ENCODE measurements at regions not wholly inside any gene's neighbourhood (a gene's known extent, or its start where the extent isn't known, plus 50 kb on each side); places are given as distances from the start of the nearest gene placed in this dataset.

- H3K4me1 ChIP-seq (ENCODE audit: control insufficient read depth, insufficient read depth, low read length), result no peaks in the 10 kb centered on the region
- no peaks in the 10 kb centered on the region for H3K27me3 ChIP-seq (ENCODE audit: control insufficient read depth, insufficient read depth, low read length)
- H3K36me3 ChIP-seq (ENCODE audit: control insufficient read depth, insufficient read depth, low read length), result no peaks in the 10 kb centered on the region
- no peak overlapping the region for H3K9ac ChIP-seq (ENCODE audit: low read depth, low read length)
- H3K27ac ChIP-seq (ENCODE audit: low read depth, low read length), result no peak overlapping the region
- no peak overlapping the region for H3K4me3 ChIP-seq (ENCODE audit: low read depth, low read length)
- no peaks in the 10 kb centered on the region for H3K9me3 ChIP-seq (ENCODE audit: control insufficient read depth, insufficient read depth, low read length)
Observed at GRCh38 chr2:19683556-19683955, 218.2 kb downstream of the TTC32 start.

- Histone ChIP-seq H3K4me1 (ENCODE audit: control insufficient read depth, insufficient read depth, low read length) (no peaks in the 10 kb centered on the region), H3K27ac (ENCODE audit: low read depth, low read length) (no peak overlapping the region), H3K9ac (ENCODE audit: low read depth, low read length) (no peak overlapping the region), H3K9me3 (ENCODE audit: control insufficient read depth, insufficient read depth, low read length) (no peaks in the 10 kb centered on the region), H3K4me3 (ENCODE audit: low read depth, low read length) (no peak overlapping the region), H3K27me3 (ENCODE audit: control insufficient read depth, insufficient read depth, low read length) (no peaks in the 10 kb centered on the region), H3K36me3 (ENCODE audit: control insufficient read depth, insufficient read depth, low read length) (no peaks in the 10 kb centered on the region)
Observed at GRCh38 chr2:19682493-19682892, 219.3 kb downstream of the TTC32 start.

GRCh38 chr2:19677825-19678518 is 223.8 kb downstream of the TTC32 start:
- Histone ChIP-seq H3K9ac (ENCODE audit: low read depth, low read length) (no peak overlapping the region), H3K27me3 (ENCODE audit: control insufficient read depth, insufficient read depth, low read length) (no peaks in the 10 kb centered on the region), H3K36me3 (ENCODE audit: control insufficient read depth, insufficient read depth, low read length) (no peaks in the 10 kb centered on the region), H3K4me1 (ENCODE audit: control insufficient read depth, insufficient read depth, low read length) (no peaks in the 10 kb centered on the region), H3K4me3 (ENCODE audit: low read depth, low read length) (no peak overlapping the region), H3K27ac (ENCODE audit: low read depth, low read length) (no peak overlapping the region), H3K9me3 (ENCODE audit: control insufficient read depth, insufficient read depth, low read length) (no peaks in the 10 kb centered on the region)

- Histone ChIP-seq H3K9ac (ENCODE audit: low read depth, low read length) (no peak overlapping the region), H3K9me3 (ENCODE audit: control insufficient read depth, insufficient read depth, low read length) (no peaks in the 10 kb centered on the region), H3K27ac (ENCODE audit: low read depth, low read length) (no peak overlapping the region), H3K4me3 (ENCODE audit: low read depth, low read length) (no peak overlapping the region), H3K27me3 (ENCODE audit: control insufficient read depth, insufficient read depth, low read length) (no peaks in the 10 kb centered on the region), H3K4me1 (ENCODE audit: control insufficient read depth, insufficient read depth, low read length) (no peaks in the 10 kb centered on the region), H3K36me3 (ENCODE audit: control insufficient read depth, insufficient read depth, low read length) (no peaks in the 10 kb centered on the region)
Observed at GRCh38 chr2:19677215-19677777, 224.5 kb downstream of the TTC32 start.

- Histone ChIP-seq H3K27ac (ENCODE audit: low read depth, low read length) (no peak overlapping the region), H3K4me1 (ENCODE audit: control insufficient read depth, insufficient read depth, low read length) (no peaks in the 10 kb centered on the region), H3K27me3 (ENCODE audit: control insufficient read depth, insufficient read depth, low read length) (no peaks in the 10 kb centered on the region), H3K9me3 (ENCODE audit: control insufficient read depth, insufficient read depth, low read length) (no peaks in the 10 kb centered on the region), H3K9ac (ENCODE audit: low read depth, low read length) (no peak overlapping the region), H3K36me3 (ENCODE audit: control insufficient read depth, insufficient read depth, low read length) (no peaks in the 10 kb centered on the region), H3K4me3 (ENCODE audit: low read depth, low read length) (no peak overlapping the region)
Observed at GRCh38 chr2:19676770-19677169, 225.0 kb downstream of the TTC32 start.

- Histone ChIP-seq H3K4me1 (ENCODE audit: control insufficient read depth, insufficient read depth, low read length) (no peaks in the 10 kb centered on the region), H3K9ac (ENCODE audit: low read depth, low read length) (no peak overlapping the region), H3K9me3 (ENCODE audit: control insufficient read depth, insufficient read depth, low read length) (no peaks in the 10 kb centered on the region), H3K4me3 (ENCODE audit: low read depth, low read length) (no peak overlapping the region), H3K27me3 (ENCODE audit: control insufficient read depth, insufficient read depth, low read length) (no peaks in the 10 kb centered on the region), H3K27ac (ENCODE audit: low read depth, low read length) (no peak overlapping the region), H3K36me3 (ENCODE audit: control insufficient read depth, insufficient read depth, low read length) (no peaks in the 10 kb centered on the region)
Observed at GRCh38 chr2:19675856-19676460, 225.8 kb downstream of the TTC32 start.

- Histone ChIP-seq H3K27me3 (ENCODE audit: control insufficient read depth, insufficient read depth, low read length) (no peaks in the 10 kb centered on the region), H3K4me1 (ENCODE audit: control insufficient read depth, insufficient read depth, low read length) (no peaks in the 10 kb centered on the region), H3K36me3 (ENCODE audit: control insufficient read depth, insufficient read depth, low read length) (no peaks in the 10 kb centered on the region), H3K27ac (ENCODE audit: low read depth, low read length) (no peak overlapping the region), H3K9ac (ENCODE audit: low read depth, low read length) (no peak overlapping the region), H3K4me3 (ENCODE audit: low read depth, low read length) (no peak overlapping the region), H3K9me3 (ENCODE audit: control insufficient read depth, insufficient read depth, low read length) (no peaks in the 10 kb centered on the region)
Observed at GRCh38 chr2:19675003-19675629, 226.7 kb downstream of the TTC32 start.

GRCh38 chr2:19674051-19675002 is 227.5 kb downstream of the TTC32 start:
- Histone ChIP-seq H3K27me3 (ENCODE audit: control insufficient read depth, insufficient read depth, low read length) (no peaks in the 10 kb centered on the region), H3K36me3 (ENCODE audit: control insufficient read depth, insufficient read depth, low read length) (no peaks in the 10 kb centered on the region), H3K9ac (ENCODE audit: low read depth, low read length) (no peak overlapping the region), H3K4me3 (ENCODE audit: low read depth, low read length) (no peak overlapping the region), H3K4me1 (ENCODE audit: control insufficient read depth, insufficient read depth, low read length) (no peaks in the 10 kb centered on the region), H3K27ac (ENCODE audit: low read depth, low read length) (no peak overlapping the region), H3K9me3 (ENCODE audit: control insufficient read depth, insufficient read depth, low read length) (no peaks in the 10 kb centered on the region)

- H3K27me3 ChIP-seq (ENCODE audit: control insufficient read depth, insufficient read depth, low read length), result no peaks in the 10 kb centered on the region
- H3K4me3 ChIP-seq (ENCODE audit: low read depth, low read length), result no peak overlapping the region
- H3K27ac ChIP-seq (ENCODE audit: low read depth, low read length), result no peak overlapping the region
- no peaks in the 10 kb centered on the region for H3K9me3 ChIP-seq (ENCODE audit: control insufficient read depth, insufficient read depth, low read length)
- no peak overlapping the region for H3K9ac ChIP-seq (ENCODE audit: low read depth, low read length)
- no peaks in the 10 kb centered on the region for H3K36me3 ChIP-seq (ENCODE audit: control insufficient read depth, insufficient read depth, low read length)
- H3K4me1 ChIP-seq (ENCODE audit: control insufficient read depth, insufficient read depth, low read length), result no peaks in the 10 kb centered on the region
Observed at GRCh38 chr2:19673213-19673791, 228.5 kb downstream of the TTC32 start.

- no peak overlapping the region for H3K9ac ChIP-seq (ENCODE audit: low read depth, low read length)
- H3K27me3 ChIP-seq (ENCODE audit: control insufficient read depth, insufficient read depth, low read length), result no peaks in the 10 kb centered on the region
- H3K4me3 ChIP-seq (ENCODE audit: low read depth, low read length), result no peak overlapping the region
- H3K4me1 ChIP-seq (ENCODE audit: control insufficient read depth, insufficient read depth, low read length), result no peaks in the 10 kb centered on the region
- no peaks in the 10 kb centered on the region for H3K9me3 ChIP-seq (ENCODE audit: control insufficient read depth, insufficient read depth, low read length)
- H3K27ac ChIP-seq (ENCODE audit: low read depth, low read length), result no peak overlapping the region
- H3K36me3 ChIP-seq (ENCODE audit: control insufficient read depth, insufficient read depth, low read length), result no peaks in the 10 kb centered on the region
Observed at GRCh38 chr2:19671916-19672315, 229.9 kb downstream of the TTC32 start.

Measured in HUES48 (cell line).